ENCODE measurements at regions not wholly inside any gene's neighbourhood (a gene's known extent, or its start where the extent isn't known, plus 50 kb on each side); places are given as distances from the start of the nearest gene placed in this dataset.

GRCh38 chrX:131392666-131393065, 103.6 kb upstream of the IGSF1 start:
- no peak overlapping the region for H3K4me3 ChIP-seq (ENCODE audit: low read length)
- no peak overlapping the region for H3K27ac ChIP-seq (ENCODE audit: low read length)
- H3F3A ChIP-seq (ENCODE audit: insufficient read depth, low read length, poor library complexity, severe bottlenecking), result no peaks in the 10 kb centered on the region
- no peaks in the 10 kb centered on the region for H3K79me2 ChIP-seq (replicated peaks; ENCODE audit: insufficient read depth, low read length)
- H3K9me3 ChIP-seq (ENCODE audit: low read length), result no peaks in the 10 kb centered on the region
- TF ChIP-seq, protein P1, sequence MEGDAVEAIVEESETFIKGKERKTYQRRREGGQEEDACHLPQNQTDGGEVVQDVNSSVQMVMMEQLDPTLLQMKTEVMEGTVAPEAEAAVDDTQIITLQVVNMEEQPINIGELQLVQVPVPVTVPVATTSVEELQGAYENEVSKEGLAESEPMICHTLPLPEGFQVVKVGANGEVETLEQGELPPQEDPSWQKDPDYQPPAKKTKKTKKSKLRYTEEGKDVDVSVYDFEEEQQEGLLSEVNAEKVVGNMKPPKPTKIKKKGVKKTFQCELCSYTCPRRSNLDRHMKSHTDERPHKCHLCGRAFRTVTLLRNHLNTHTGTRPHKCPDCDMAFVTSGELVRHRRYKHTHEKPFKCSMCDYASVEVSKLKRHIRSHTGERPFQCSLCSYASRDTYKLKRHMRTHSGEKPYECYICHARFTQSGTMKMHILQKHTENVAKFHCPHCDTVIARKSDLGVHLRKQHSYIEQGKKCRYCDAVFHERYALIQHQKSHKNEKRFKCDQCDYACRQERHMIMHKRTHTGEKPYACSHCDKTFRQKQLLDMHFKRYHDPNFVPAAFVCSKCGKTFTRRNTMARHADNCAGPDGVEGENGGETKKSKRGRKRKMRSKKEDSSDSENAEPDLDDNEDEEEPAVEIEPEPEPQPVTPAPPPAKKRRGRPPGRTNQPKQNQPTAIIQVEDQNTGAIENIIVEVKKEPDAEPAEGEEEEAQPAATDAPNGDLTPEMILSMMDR (IDR thresholded peaks at IDR 0.05; ENCODE audit: poor library complexity, severe bottlenecking), result no peak
- no peak for TF ChIP-seq MXI1 (conservative IDR thresholded peaks at IDR 0.05; ENCODE audit: poor library complexity, severe bottlenecking)
- TF ChIP-seq TAF1 (IDR thresholded peaks at IDR 0.05; ENCODE audit: low read depth), result no peak
- no peak for TF ChIP-seq REST (IDR thresholded peaks at IDR 0.05; ENCODE audit: borderline replicate concordance)
- TF ChIP-seq RAD21 (conservative IDR thresholded peaks at IDR 0.05), result no peak
- TF ChIP-seq POLR2AphosphoS5 (IDR thresholded peaks at IDR 0.05), result no peak
- no peaks in the 10 kb centered on the region for H4K20me1 ChIP-seq (ENCODE audit: insufficient read depth)
- no peak overlapping the region for H3K4me2 ChIP-seq (ENCODE audit: low read length)
- no peak overlapping the region for H2AFZ ChIP-seq (ENCODE audit: low read depth, low read length)
- H3K9ac ChIP-seq (ENCODE audit: low read length), result no peak overlapping the region
- H3K9me2 ChIP-seq (ENCODE audit: insufficient read depth, low read length), result no peaks in the 10 kb centered on the region
- no peaks in the 10 kb centered on the region for H3K27me3 ChIP-seq (ENCODE audit: insufficient read depth, low read depth, low read length)
- H3K36me3 ChIP-seq (ENCODE audit: insufficient read depth, low read length), result no peaks in the 10 kb centered on the region

- H3K27me3 ChIP-seq (ENCODE audit: insufficient read depth, low read depth, low read length), result no peaks in the 10 kb centered on the region
Measured at GRCh38 chrX:131393426-131393825, 104.3 kb upstream of the IGSF1 start.

More at GRCh38 chrX:131393426-131393825, 104.3 kb upstream of the IGSF1 start:
- Histone ChIP-seq H3K4me3 (ENCODE audit: low read length) (no peak overlapping the region), H3K79me2 (replicated peaks; ENCODE audit: insufficient read depth, low read length) (no peaks in the 10 kb centered on the region), H3F3A (ENCODE audit: insufficient read depth, low read length, poor library complexity, severe bottlenecking) (no peaks in the 10 kb centered on the region), H3K9me2 (ENCODE audit: insufficient read depth, low read length) (no peaks in the 10 kb centered on the region), H4K20me1 (ENCODE audit: insufficient read depth) (no peaks in the 10 kb centered on the region), H3K4me2 (ENCODE audit: low read length) (no peak overlapping the region), H3K9ac (ENCODE audit: low read length) (no peak overlapping the region), H2AFZ (ENCODE audit: low read depth, low read length) (no peak overlapping the region), H3K27ac (ENCODE audit: low read length) (no peak overlapping the region), H3K36me3 (ENCODE audit: insufficient read depth, low read length) (no peaks in the 10 kb centered on the region), H3K9me3 (ENCODE audit: low read length) (no peaks in the 10 kb centered on the region)
- TF ChIP-seq EP300 (conservative IDR thresholded peaks at IDR 0.05; ENCODE audit: poor library complexity, severe bottlenecking) (no peak), EZH2 (IDR thresholded peaks at IDR 0.05; ENCODE audit: borderline replicate concordance, insufficient read depth, low read length, poor library complexity, severe bottlenecking) (no peak), POLR2AphosphoS5 (IDR thresholded peaks at IDR 0.05) (no peak), SMC3 (conservative IDR thresholded peaks at IDR 0.05; ENCODE audit: poor library complexity) (no peak)
- TF ChIP-seq, protein P1 (IDR thresholded peaks at IDR 0.05; ENCODE audit: poor library complexity, severe bottlenecking), result no peak

Measured in neural cell (in vitro differentiated cells).